K562 (cell line): ENCODE measurements at regions not wholly inside any gene's neighbourhood (a gene's known extent, or its start where the extent isn't known, plus 50 kb on each side); places are given as distances from the start of the nearest gene placed in this dataset.

Experiments
- CBFA2T2 ChIP-seq: fragments of 450-650 bp; conservative IDR thresholded peaks from 2 replicates; pipeline ENCODE4 v1.6.1; 2017; ENCODE audit warnings: mild to moderate bottlenecking
- CSDE1 ChIP-seq, 2 experiments: fragments of 450-650 bp; IDR thresholded peaks; 2 replicates each; pipeline ENCODE4 v1.6.1; 2016; ENCODE audit warnings: mild to moderate bottlenecking in 1 of 2
- DEAF1 ChIP-seq: fragments of 450-650 bp; formaldehyde crosslinking; IDR thresholded peaks from 2 replicates; pipeline ENCODE4 v1.4.0; 2020; ENCODE audit warnings: mild to moderate bottlenecking, moderate library complexity
- FOS ChIP-seq: IDR thresholded peaks from 3 replicates; pipeline ENCODE4 v1.6.1; 2011; ENCODE audit not compliant: insufficient read length; ENCODE audit errors: extremely low read depth
- MYC ChIP-seq, 2 experiments: fragments of 250-450 bp in 1 of 2; sonication (Bioruptor Pico) in 1 of 2; IDR thresholded peaks; 2 replicates each; pipeline versions ENCODE4 v1.5.1 to v1.6.1; 2012 to 2021; ENCODE audit warnings: low read depth in 2 of 2, borderline replicate concordance in 1 of 2, improper control_type of control experiment in 1 of 2, low read length in 1 of 2, mild to moderate bottlenecking in 1 of 2, moderate library complexity in 1 of 2
- NFE2L1 ChIP-seq: fragments of 450-650 bp; IDR thresholded peaks from 2 replicates; pipeline ENCODE4 v1.6.1; 2016; ENCODE audit warnings: missing genetic modification characterization, low read depth, mild to moderate bottlenecking, missing compliant biosample characterization, moderate library complexity, borderline replicate concordance
- PHF21A ChIP-seq: fragments of 450-650 bp; IDR thresholded peaks from 2 replicates; pipeline ENCODE4 v1.6.1; 2017; ENCODE audit warnings: low read depth, borderline replicate concordance
- PRMT5 ChIP-seq: sonication (generic); formaldehyde crosslinking; IDR thresholded peaks from 2 replicates; pipeline ENCODE4 v1.5.0; 2020; ENCODE audit warnings: missing genetic modification reagents
- SAFB ChIP-seq: fragments of 200-400 bp; formaldehyde crosslinking; IDR thresholded peaks from 2 replicates; pipeline ENCODE4 v1.6.1; 2017; ENCODE audit warnings: low read depth, low read length, borderline replicate concordance
- SIRT6 ChIP-seq: IDR thresholded peaks from one replicate; pipeline ENCODE4 v1.6.1; 2012; ENCODE audit warnings: low read depth, mild to moderate bottlenecking, control low read depth, inconsistent platforms, low read length, moderate library complexity
- TAF7 ChIP-seq: fragments of 450-650 bp; IDR thresholded peaks from 2 replicates; pipeline ENCODE4 v1.6.1; 2016; ENCODE audit warnings: missing genetic modification characterization, missing compliant biosample characterization
- TCF7L2 ChIP-seq: fragments of 150-350 bp; IDR thresholded peaks from 2 replicates; pipeline ENCODE4 v1.6.1; 2016; ENCODE audit warnings: low read depth, mild to moderate bottlenecking, low read length, moderate library complexity
- ZBTB8A ChIP-seq: fragments of 450-650 bp; IDR thresholded peaks from 2 replicates; pipeline ENCODE4 v1.6.1; 2018; ENCODE audit warnings: mild to moderate bottlenecking, moderate library complexity; ENCODE audit not compliant: partially characterized antibody
- ZFP1 ChIP-seq: fragments of 450-650 bp; formaldehyde crosslinking; IDR thresholded peaks from 2 replicates; pipeline ENCODE4 v1.4.0; 2020; ENCODE audit warnings: mild to moderate bottlenecking, mixed read lengths
- ZNF174 ChIP-seq: fragments of 250-450 bp; sonication (Bioruptor Pico); IDR thresholded peaks from 2 replicates; pipeline ENCODE4 v1.4.0; 2020; ENCODE audit warnings: mild to moderate bottlenecking
- ZNF175 ChIP-seq: fragments of 200-800 bp; sonication (Bioruptor generic); IDR thresholded peaks from 2 replicates; pipeline ENCODE4 v1.6.1; 2016; ENCODE audit warnings: low read depth, mild to moderate bottlenecking, missing genetic modification characterization, missing compliant biosample characterization
- ZNF449 ChIP-seq: fragments of 250-450 bp; sonication (Bioruptor Pico); IDR thresholded peaks from 2 replicates; pipeline ENCODE4 v1.8.0; 2022; ENCODE audit warnings: moderate library complexity, mild to moderate bottlenecking, inconsistent platforms
- ZNF740 ChIP-seq, 3 experiments: fragments of 200-800 bp in 1 of 3; sonication (Bioruptor generic) in 1 of 3; sonication (generic) in 1 of 3; formaldehyde crosslinking in 1 of 3; IDR thresholded peaks; 2 replicates each; pipeline versions ENCODE4 v1.6.1 to v1.8.0; 2016 to 2022; ENCODE audit warnings: mild to moderate bottlenecking in 2 of 3, missing compliant biosample characterization in 2 of 3, missing genetic modification characterization in 2 of 3, missing genetic modification reagents in 1 of 3
- ZNF77 ChIP-seq: fragments of 250-450 bp; sonication (Bioruptor Pico); IDR thresholded peaks from 2 replicates; pipeline ENCODE4 v1.5.0; 2020
- TF ChIP-seq, protein P1 (sequence below): IDR thresholded peaks from 2 replicates; pipeline ENCODE4 v1.6.1; 2016; ENCODE audit warnings: missing genetic modification characterization, missing compliant biosample characterization

- TF ChIP-seq ZNF175 = no peak
- TF ChIP-seq FOS = no peak
- no peak for TF ChIP-seq ZNF174 (CRISPR knock-in tag)
- TF ChIP-seq NFE2L1 (tag) = peak; percentile 42; the same call in 1 of the 2 replicates
- TF ChIP-seq PRMT5 (CRISPR knock-in tag) = no peak
- TF ChIP-seq MYC (IDR thresholded peaks at IDR 0.05; ENCODE audit: low read depth, low read length) = 0 out of 2 replicates have a peak, but pooled peaks have one; percentile 17
- no peak for TF ChIP-seq MYC (CRISPR knock-in tag; IDR thresholded peaks at IDR 0.05; ENCODE audit: borderline replicate concordance, low read depth)
- no peak for TF ChIP-seq ZBTB8A
- TF ChIP-seq SIRT6 = no peak
- TF ChIP-seq ZNF449 (CRISPR knock-in tag) = peak; percentile 61; the same call in 1 of the 2 replicates
- TF ChIP-seq ZFP1 (CRISPR knock-in tag) = 0 out of 2 replicates have a peak, but pooled peaks have one; percentile 54
- no peak for TF ChIP-seq TCF7L2
- no peak for TF ChIP-seq TAF7 (tag)
- TF ChIP-seq, protein P1, sequence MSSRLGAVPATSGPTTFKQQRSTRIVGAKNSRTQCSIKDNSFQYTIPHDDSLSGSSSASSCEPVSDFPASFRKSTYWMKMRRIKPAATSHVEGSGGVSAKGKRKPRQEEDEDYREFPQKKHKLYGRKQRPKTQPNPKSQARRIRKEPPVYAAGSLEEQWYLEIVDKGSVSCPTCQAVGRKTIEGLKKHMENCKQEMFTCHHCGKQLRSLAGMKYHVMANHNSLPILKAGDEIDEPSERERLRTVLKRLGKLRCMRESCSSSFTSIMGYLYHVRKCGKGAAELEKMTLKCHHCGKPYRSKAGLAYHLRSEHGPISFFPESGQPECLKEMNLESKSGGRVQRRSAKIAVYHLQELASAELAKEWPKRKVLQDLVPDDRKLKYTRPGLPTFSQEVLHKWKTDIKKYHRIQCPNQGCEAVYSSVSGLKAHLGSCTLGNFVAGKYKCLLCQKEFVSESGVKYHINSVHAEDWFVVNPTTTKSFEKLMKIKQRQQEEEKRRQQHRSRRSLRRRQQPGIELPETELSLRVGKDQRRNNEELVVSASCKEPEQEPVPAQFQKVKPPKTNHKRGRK (tag) = no peak
- TF ChIP-seq CSDE1 (IDR thresholded peaks at IDR 0.05) = no peak
- no peak for TF ChIP-seq ZNF740 (CRISPR knock-in tag; IDR thresholded peaks at IDR 0.05)
- TF ChIP-seq ZNF740 (tag; IDR thresholded peaks at IDR 0.05) = no peak
- TF ChIP-seq CBFA2T2 = peak; percentile 90
- TF ChIP-seq SAFB = no peak
- no peak for TF ChIP-seq ZNF77
- TF ChIP-seq DEAF1 (CRISPR knock-in tag) = no peak
- TF ChIP-seq PHF21A = no peak
Observed at GRCh38 chr5:36442352-36442751, 140.7 kb upstream of the RANBP3L start (continued).
